ENCODE measurements at regions not wholly inside any gene's neighbourhood (a gene's known extent, or its start where the extent isn't known, plus 50 kb on each side); places are given as distances from the start of the nearest gene placed in this dataset.

GRCh38 chr1:55490547-55490946 is 275.4 kb upstream of the USP24 start:
- H3K9me3 Mint-ChIP-seq = no peaks in the 10 kb centered on the region

GRCh38 chr1:55484173-55484572 is 269.0 kb upstream of the USP24 start:
- Mint-ChIP-seq H3K36me3 (no peaks in the 10 kb centered on the region), H3K27ac (no peak overlapping the region), H3K27me3 (ENCODE audit: insufficient read depth, low read depth) (no peaks in the 10 kb centered on the region), H3K4me1 (no peaks in the 10 kb centered on the region), H3K4me3 (no peak overlapping the region), H3K9me3 (no peaks in the 10 kb centered on the region)
- Histone ChIP-seq H4K20me1 (ENCODE audit: low read depth) (no peaks in the 10 kb centered on the region), H3K79me2 (ENCODE audit: low read depth) (no peaks in the 10 kb centered on the region), H3K4me1 (no peaks in the 10 kb centered on the region), H3K4me3 (no peak overlapping the region), H3K36me3 (no peaks in the 10 kb centered on the region), H3K27me3 (no peaks in the 10 kb centered on the region), H3F3A (ENCODE audit: low read depth) (no peaks in the 10 kb centered on the region), H3K9me3 (ENCODE audit: low read depth) (no peaks in the 10 kb centered on the region), H3K4me2 (no peak overlapping the region), H3K27ac (no peak overlapping the region), H3K9ac (no peak overlapping the region), H2AFZ (replicated peaks) (no peak overlapping the region)
- TF ChIP-seq CTCF (IDR thresholded peaks at IDR 0.05) (no peak), EZH2phosphoT487 (IDR thresholded peaks at IDR 0.05) (no peak), EZH2 (IDR thresholded peaks at IDR 0.05) (no peak)
- DNase-seq (ENCODE audit: low spot score) = no peak

More at GRCh38 chr1:55490547-55490946, 275.4 kb upstream of the USP24 start:
- H3K27ac ChIP-seq = no peak overlapping the region
- no peak overlapping the region for H3K4me3 ChIP-seq
- no peaks in the 10 kb centered on the region for H3K4me1 ChIP-seq
- no peak overlapping the region for H3K4me3 Mint-ChIP-seq
- no peaks in the 10 kb centered on the region for H3K27me3 ChIP-seq
- H3K36me3 ChIP-seq = no peaks in the 10 kb centered on the region
- H3K9me3 ChIP-seq (ENCODE audit: low read depth) = no peaks in the 10 kb centered on the region
- H2AFZ ChIP-seq (replicated peaks) = no peak overlapping the region
- H3K79me2 ChIP-seq (ENCODE audit: low read depth) = no peaks in the 10 kb centered on the region
- no peak overlapping the region for H3K4me2 ChIP-seq
- no peaks in the 10 kb centered on the region for H4K20me1 ChIP-seq (ENCODE audit: low read depth)
- H3K27me3 Mint-ChIP-seq (ENCODE audit: insufficient read depth, low read depth) = no peaks in the 10 kb centered on the region
- no peaks in the 10 kb centered on the region for H3K36me3 Mint-ChIP-seq
- TF ChIP-seq EZH2 (IDR thresholded peaks at IDR 0.05) (no peak), CTCF (IDR thresholded peaks at IDR 0.05) (no peak), EZH2phosphoT487 (IDR thresholded peaks at IDR 0.05) (no peak)
- no peak overlapping the region for H3K27ac Mint-ChIP-seq
- no peak for DNase-seq (ENCODE audit: low spot score)
- peaks cover 3% of the 10 kb centered on the region for H3K4me1 Mint-ChIP-seq
- H3K9ac ChIP-seq = no peak overlapping the region
- no peaks in the 10 kb centered on the region for H3F3A ChIP-seq (ENCODE audit: low read depth)

GRCh38 chr1:55483523-55483922 is 268.4 kb upstream of the USP24 start:
- Histone ChIP-seq H3K4me3 (no peak overlapping the region), H3K4me2 (no peak overlapping the region), H3K9me3 (ENCODE audit: low read depth) (no peaks in the 10 kb centered on the region), H3K36me3 (no peaks in the 10 kb centered on the region), H3F3A (ENCODE audit: low read depth) (no peaks in the 10 kb centered on the region), H3K9ac (no peak overlapping the region), H3K27ac (no peak overlapping the region), H3K27me3 (no peaks in the 10 kb centered on the region), H3K4me1 (no peaks in the 10 kb centered on the region), H4K20me1 (ENCODE audit: low read depth) (no peaks in the 10 kb centered on the region), H2AFZ (replicated peaks) (no peak overlapping the region), H3K79me2 (ENCODE audit: low read depth) (no peaks in the 10 kb centered on the region)
- peak; percentile 47 for TF ChIP-seq CTCF (IDR thresholded peaks at IDR 0.05)
- no peak for TF ChIP-seq EZH2phosphoT487 (IDR thresholded peaks at IDR 0.05)
- no peak for TF ChIP-seq EZH2 (IDR thresholded peaks at IDR 0.05)
- Mint-ChIP-seq H3K27me3 (ENCODE audit: insufficient read depth, low read depth) (peaks cover 1% of the 10 kb centered on the region), H3K4me1 (no peaks in the 10 kb centered on the region), H3K36me3 (no peaks in the 10 kb centered on the region), H3K27ac (no peak overlapping the region), H3K9me3 (no peaks in the 10 kb centered on the region), H3K4me3 (no peak overlapping the region)
- DNase-seq (ENCODE audit: low spot score) = no peak

All from neural progenitor cell (in vitro differentiated cells).